Gastroesophageal sphincter (tissue), 4 donors: ENCODE measurements at regions not wholly inside any gene's neighbourhood (a gene's known extent, or its start where the extent isn't known, plus 50 kb on each side); places are given as distances from the start of the nearest gene placed in this dataset.

Experiments used
- ATAC-seq: fragments of 150-250 bp; one replicate; pipeline ENCODE4 v1.9.1; 2016; ENCODE audit warnings: mild to moderate bottlenecking, moderate library complexity
- H3K27ac ChIP-seq, 4 donors: fragments of 200-600 bp; sonication (generic) in 3 of 4; 1 replicate in 3 of 4; 2 replicates in 1 of 4; pipeline ENCODE4 v1.5.1; 2016 to 2019
- H3K27me3 ChIP-seq: fragments of 200-600 bp; sonication (generic); one replicate; pipeline ENCODE4 v1.5.1; 2019
- H3K36me3 ChIP-seq, 2 donors: fragments of 200-600 bp; sonication (generic); one replicate each; pipeline ENCODE4 v1.5.1; 2019; ENCODE audit warnings: control low read depth in 1 of 2
- H3K4me1 ChIP-seq, 3 donors: fragments of 200-600 bp; sonication (generic); 1 replicate in 2 of 3; 2 replicates in 1 of 3; pipeline ENCODE4 v1.5.1; 2016 to 2019; ENCODE audit warnings: control low read depth in 2 of 3
- H3K4me3 ChIP-seq, 2 donors: fragments of 200-600 bp; sonication (generic); one replicate each; pipeline ENCODE4 v1.5.1; 2019; ENCODE audit warnings: mild to moderate bottlenecking in 1 of 2, moderate library complexity in 1 of 2
- H3K9me3 ChIP-seq, 3 donors: fragments of 200-600 bp; sonication (generic); one replicate each; pipeline ENCODE4 v1.5.1; 2017 to 2019; ENCODE audit warnings: control low read depth in 2 of 3
- CTCF ChIP-seq, 4 experiments: fragments of 200-600 bp in 2 of 4; fragments of 450-650 bp in 2 of 4; sonication (generic) in 1 of 4; IDR thresholded peaks; one replicate each; pipeline ENCODE4 v1.5.1; 2017 to 2019; ENCODE audit warnings: antibody characterized with exemption in 4 of 4, mild to moderate bottlenecking in 2 of 4, moderate library complexity in 2 of 4
- EP300 ChIP-seq: sonication (generic); formaldehyde crosslinking; IDR thresholded peaks from one replicate; pipeline ENCODE4 v1.6.1; 2017; ENCODE audit warnings: antibody characterized with exemption, mild to moderate bottlenecking
- POLR2A ChIP-seq, 2 donors: fragments of 450-650 bp; IDR thresholded peaks; one replicate each; pipeline ENCODE4 v1.6.1; 2017; ENCODE audit warnings: antibody characterized with exemption in 2 of 2, mild to moderate bottlenecking in 2 of 2, moderate library complexity in 1 of 2
- POLR2AphosphoS5 ChIP-seq: sonication (generic); formaldehyde crosslinking; IDR thresholded peaks from one replicate; pipeline ENCODE4 v1.6.1; 2017; ENCODE audit warnings: antibody characterized with exemption
- WGBS, 2 donors: methylation state at CpG; one replicate each; pipeline ENCODE4 v1.1.5; 2018; ENCODE audit warnings: low coverage in 1 of 2; 5-methylcytosine and 5-hydroxymethylcytosine counted together

- Histone ChIP-seq H3K9me3 (peaks cover 0 to 9% (median 0%) of the 10 kb centered on the region in 3 donors), H3K4me3 (no peak overlapping the region), H3K4me1 (no peaks in the 10 kb centered on the region), H3K27me3 (no peaks in the 10 kb centered on the region), H3K36me3 (no peaks in the 10 kb centered on the region), H3K27ac (no peak overlapping the region)
- no peak for ATAC-seq
- TF ChIP-seq POLR2AphosphoS5 (no peak), CTCF (IDR thresholded peaks at IDR 0.05) (no peak), EP300 (no peak), POLR2A (IDR thresholded peaks at IDR 0.05) (no peak)
- WGBS, 2 donors = 69% methylated on average over 4 to 6 of the region's 7 CpGs
Measured at GRCh38 chr6:134414793-134415192, 96.9 kb upstream of the SGK1 start.

GRCh38 chr6:134413241-134413643 is 95.3 kb upstream of the SGK1 start:
- TF ChIP-seq POLR2AphosphoS5 (no peak), CTCF (IDR thresholded peaks at IDR 0.05) (no peak), POLR2A (IDR thresholded peaks at IDR 0.05) (no peak), EP300 (no peak)
- Histone ChIP-seq H3K9me3 (peaks cover 0 to 9% (median 0%) of the 10 kb centered on the region in 3 donors), H3K4me3 (no peak overlapping the region), H3K27ac (no peak overlapping the region), H3K4me1 (no peaks in the 10 kb centered on the region), H3K27me3 (no peaks in the 10 kb centered on the region), H3K36me3 (no peaks in the 10 kb centered on the region)
- 86 to 100% methylated on average over 1 of the region's 1 CpG for WGBS, 2 donors
- ATAC-seq = peak; percentile 39

GRCh38 chr6:134410541-134410940 is 92.6 kb upstream of the SGK1 start:
- Histone ChIP-seq H3K4me3 (no peak overlapping the region), H3K27ac (no peak overlapping the region), H3K4me1 (no peaks in the 10 kb centered on the region), H3K36me3 (no peaks in the 10 kb centered on the region), H3K9me3 (peaks cover 0 to 9% (median 0%) of the 10 kb centered on the region in 3 donors), H3K27me3 (no peaks in the 10 kb centered on the region)
- no peak for ATAC-seq
- no peak for TF ChIP-seq POLR2AphosphoS5
- TF ChIP-seq CTCF (IDR thresholded peaks at IDR 0.05) = no peak
- no peak for TF ChIP-seq EP300
- TF ChIP-seq POLR2A (IDR thresholded peaks at IDR 0.05) = no peak
- WGBS, 2 donors = 30 to 50% methylated on average over 1 of the region's 1 CpG

- no peaks in the 10 kb centered on the region for H3K4me1 ChIP-seq
- no peak overlapping the region for H3K4me3 ChIP-seq
- H3K9me3 ChIP-seq = peaks cover 0 to 9% (median 0%) of the 10 kb centered on the region in 3 donors
- TF ChIP-seq POLR2A (IDR thresholded peaks at IDR 0.05) (no peak), POLR2AphosphoS5 (no peak), EP300 (no peak), CTCF (IDR thresholded peaks at IDR 0.05) (no peak)
- 90 to 97% methylated on average over 1 to 2 of the region's 2 CpGs for WGBS, 2 donors
- H3K36me3 ChIP-seq = no peaks in the 10 kb centered on the region
- no peak overlapping the region for H3K27ac ChIP-seq
- ATAC-seq = no peak
- H3K27me3 ChIP-seq = no peaks in the 10 kb centered on the region
Measured at GRCh38 chr6:134407791-134408190, 89.9 kb upstream of the SGK1 start.

GRCh38 chr6:134406311-134406710 is 88.4 kb upstream of the SGK1 start:
- 85 to 93% methylated on average over 3 to 7 of the region's 7 CpGs for WGBS, 2 donors
- no peaks in the 10 kb centered on the region for H3K4me1 ChIP-seq

More at GRCh38 chr6:134406311-134406710, 88.4 kb upstream of the SGK1 start:
- no peak overlapping the region for H3K4me3 ChIP-seq
- no peak overlapping the region for H3K27ac ChIP-seq
- no peak for TF ChIP-seq POLR2AphosphoS5
- TF ChIP-seq EP300 = no peak
- TF ChIP-seq POLR2A (IDR thresholded peaks at IDR 0.05) = no peak
- TF ChIP-seq CTCF (IDR thresholded peaks at IDR 0.05) = no peak
- ATAC-seq = no peak
- H3K9me3 ChIP-seq = peaks cover 0 to 3% (median 0%) of the 10 kb centered on the region in 3 donors
- no peaks in the 10 kb centered on the region for H3K27me3 ChIP-seq
- H3K36me3 ChIP-seq = no peaks in the 10 kb centered on the region
